Osteocyte (in vitro differentiated cells): ENCODE measurements at regions not wholly inside any gene's neighbourhood (a gene's known extent, or its start where the extent isn't known, plus 50 kb on each side); places are given as distances from the start of the nearest gene placed in this dataset.

Experiments used
- DNase-seq: peaks from one replicate; pipeline ENCODE4 v3.0.0; 2021; ENCODE audit warnings: mixed read lengths; ENCODE audit not compliant: unreplicated experiment; ENCODE audit errors: extremely low spot score
- H3K27ac Mint-ChIP-seq: one replicate; pipeline ENCODE4 v1.8.0; 2021; ENCODE audit warnings: mild to moderate bottlenecking, mixed read lengths; ENCODE audit not compliant: unreplicated experiment
- H3K27me3 Mint-ChIP-seq: one replicate; pipeline ENCODE4 v1.8.0; 2021; ENCODE audit warnings: mixed read lengths; ENCODE audit not compliant: unreplicated experiment
- H3K36me3 Mint-ChIP-seq: one replicate; pipeline ENCODE4 v1.8.0; 2021; ENCODE audit warnings: mixed read lengths; ENCODE audit not compliant: unreplicated experiment
- H3K4me1 Mint-ChIP-seq: one replicate; pipeline ENCODE4 v1.8.0; 2021; ENCODE audit warnings: mixed read lengths; ENCODE audit not compliant: unreplicated experiment
- H3K4me3 Mint-ChIP-seq: one replicate; pipeline ENCODE4 v1.8.0; 2021; ENCODE audit warnings: mild to moderate bottlenecking, moderate library complexity, mixed read lengths; ENCODE audit not compliant: unreplicated experiment
- H3K9me3 Mint-ChIP-seq: one replicate; pipeline ENCODE4 v1.8.0; 2021; ENCODE audit warnings: mixed read lengths; ENCODE audit not compliant: unreplicated experiment
- TF ChIP-seq, protein P1 (sequence below): fragments of 200-600 bp; sonication (generic); IDR thresholded peaks from 2 replicates; pipeline ENCODE4 v1.5.0; 2021; ENCODE audit warnings: antibody characterized with exemption, mild to moderate bottlenecking, moderate library complexity

DNA sequence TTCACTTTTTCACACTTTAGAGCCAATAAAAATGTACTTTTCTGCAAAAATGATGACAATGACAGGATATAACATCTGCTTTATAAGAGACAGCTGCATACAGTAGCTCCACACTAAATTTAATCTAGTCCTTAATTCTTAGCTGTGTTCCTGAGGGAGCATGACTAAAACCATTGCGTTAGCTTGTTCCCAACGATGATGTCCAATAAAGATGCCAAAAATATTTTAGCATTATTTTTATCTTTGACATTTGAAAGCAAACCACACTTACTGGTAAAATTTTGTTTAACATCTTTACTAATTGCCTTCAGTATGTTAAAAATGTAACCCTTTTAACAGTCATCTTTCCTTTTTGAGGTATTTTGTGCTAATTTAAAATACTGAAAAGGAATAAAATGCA, 382.7 kb downstream of the CHSY3 start:
- DNase-seq: no peak
- TF ChIP-seq, protein P1, sequence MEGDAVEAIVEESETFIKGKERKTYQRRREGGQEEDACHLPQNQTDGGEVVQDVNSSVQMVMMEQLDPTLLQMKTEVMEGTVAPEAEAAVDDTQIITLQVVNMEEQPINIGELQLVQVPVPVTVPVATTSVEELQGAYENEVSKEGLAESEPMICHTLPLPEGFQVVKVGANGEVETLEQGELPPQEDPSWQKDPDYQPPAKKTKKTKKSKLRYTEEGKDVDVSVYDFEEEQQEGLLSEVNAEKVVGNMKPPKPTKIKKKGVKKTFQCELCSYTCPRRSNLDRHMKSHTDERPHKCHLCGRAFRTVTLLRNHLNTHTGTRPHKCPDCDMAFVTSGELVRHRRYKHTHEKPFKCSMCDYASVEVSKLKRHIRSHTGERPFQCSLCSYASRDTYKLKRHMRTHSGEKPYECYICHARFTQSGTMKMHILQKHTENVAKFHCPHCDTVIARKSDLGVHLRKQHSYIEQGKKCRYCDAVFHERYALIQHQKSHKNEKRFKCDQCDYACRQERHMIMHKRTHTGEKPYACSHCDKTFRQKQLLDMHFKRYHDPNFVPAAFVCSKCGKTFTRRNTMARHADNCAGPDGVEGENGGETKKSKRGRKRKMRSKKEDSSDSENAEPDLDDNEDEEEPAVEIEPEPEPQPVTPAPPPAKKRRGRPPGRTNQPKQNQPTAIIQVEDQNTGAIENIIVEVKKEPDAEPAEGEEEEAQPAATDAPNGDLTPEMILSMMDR: no peak
- H3K4me1 Mint-ChIP-seq: peaks cover 15% of the 10 kb centered on the region
- H3K27me3 Mint-ChIP-seq: no peaks in the 10 kb centered on the region
- H3K9me3 Mint-ChIP-seq: no peaks in the 10 kb centered on the region
- no peak overlapping the region for H3K4me3 Mint-ChIP-seq
- no peak overlapping the region for H3K27ac Mint-ChIP-seq
- no peaks in the 10 kb centered on the region for H3K36me3 Mint-ChIP-seq

DNA sequence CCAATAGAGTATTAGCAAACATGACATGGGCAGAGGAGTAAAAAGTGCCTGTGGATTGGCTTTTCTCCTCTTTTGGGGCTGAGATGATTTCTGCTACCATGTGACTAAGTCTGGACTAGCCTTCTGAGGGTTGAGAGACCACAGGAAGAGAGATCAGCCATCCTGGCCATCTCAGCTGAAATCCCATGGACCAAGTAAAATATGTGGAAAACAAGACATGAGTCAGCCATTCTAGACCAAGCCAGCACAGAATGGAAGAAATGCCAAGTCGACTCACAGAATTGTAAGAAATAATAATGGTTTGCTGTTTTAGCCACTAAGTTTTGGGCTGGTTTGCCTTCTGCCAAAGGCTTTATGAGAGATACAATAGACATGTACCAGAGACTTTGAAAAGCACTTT, 377.8 kb downstream of the CHSY3 start:
- no peak overlapping the region for H3K4me3 Mint-ChIP-seq
- no peak overlapping the region for H3K27ac Mint-ChIP-seq
- DNase-seq: no peak
- H3K27me3 Mint-ChIP-seq: no peaks in the 10 kb centered on the region
- H3K4me1 Mint-ChIP-seq: peaks cover 14% of the 10 kb centered on the region
- no peaks in the 10 kb centered on the region for H3K36me3 Mint-ChIP-seq
- no peaks in the 10 kb centered on the region for H3K9me3 Mint-ChIP-seq
- TF ChIP-seq, protein P1: no peak

DNA sequence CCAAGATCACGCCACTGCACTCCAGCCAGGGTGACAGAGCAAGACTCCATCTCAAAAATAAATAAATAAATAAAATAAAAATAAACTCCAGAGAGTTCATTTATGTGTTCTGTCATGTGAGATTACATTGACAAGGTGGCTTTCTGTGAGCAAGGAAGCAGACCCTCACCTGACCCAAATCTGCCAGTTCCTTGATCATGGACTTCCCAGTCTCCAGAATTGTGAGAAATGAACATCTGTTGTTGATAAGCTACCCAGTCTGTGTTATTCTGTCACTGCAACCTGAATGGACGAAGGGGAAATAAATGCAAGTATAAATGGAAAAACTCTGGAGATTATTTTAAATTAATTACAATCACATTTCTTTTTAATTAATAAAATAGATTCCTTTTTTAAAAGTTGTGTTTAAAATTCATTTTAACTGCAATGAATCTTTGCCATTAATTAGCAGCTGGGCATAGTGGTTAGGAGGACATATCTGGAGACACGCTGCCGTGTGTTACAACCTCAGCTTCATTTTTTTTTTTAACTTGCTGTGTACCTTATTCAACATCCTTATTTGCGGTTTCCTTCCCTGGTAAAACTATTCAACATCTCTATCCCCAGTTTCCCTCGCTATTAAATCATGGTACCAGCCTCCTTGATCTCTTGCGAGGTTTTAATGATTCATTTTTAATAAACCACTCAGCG, 376.4 kb downstream of the CHSY3 start:
- Mint-ChIP-seq H3K4me1 (peaks cover 10% of the 10 kb centered on the region), H3K9me3 (no peaks in the 10 kb centered on the region), H3K4me3 (no peak overlapping the region), H3K27me3 (no peaks in the 10 kb centered on the region), H3K27ac (no peak overlapping the region), H3K36me3 (no peaks in the 10 kb centered on the region)
- DNase-seq: no peak
- TF ChIP-seq, protein P1: no peak

DNA sequence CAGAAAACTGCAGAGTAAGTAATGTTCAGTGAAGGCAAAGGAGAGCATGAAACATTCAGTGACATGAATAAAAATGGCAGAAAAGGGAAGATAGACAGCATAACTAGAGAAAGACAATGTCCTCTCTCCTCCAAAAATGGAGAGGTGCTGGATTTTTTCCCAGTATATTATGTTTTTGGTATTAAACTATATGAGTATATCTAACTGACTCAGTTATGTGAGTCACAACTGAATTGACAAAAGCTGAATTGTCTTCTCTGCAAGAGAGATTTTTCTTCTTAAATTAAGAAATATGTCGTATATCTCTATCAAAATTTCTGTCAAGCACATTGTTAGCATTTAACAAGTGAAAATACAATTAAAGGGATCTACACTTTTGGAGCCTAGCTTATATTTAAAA, 375.1 kb downstream of the CHSY3 start:
- TF ChIP-seq, protein P1: no peak
- no peak for DNase-seq
- peaks cover 10% of the 10 kb centered on the region for H3K4me1 Mint-ChIP-seq
- no peaks in the 10 kb centered on the region for H3K36me3 Mint-ChIP-seq
- H3K4me3 Mint-ChIP-seq: no peak overlapping the region
- H3K27me3 Mint-ChIP-seq: no peaks in the 10 kb centered on the region
- peaks cover 3% of the 10 kb centered on the region for H3K9me3 Mint-ChIP-seq
- H3K27ac Mint-ChIP-seq: no peak overlapping the region

DNA sequence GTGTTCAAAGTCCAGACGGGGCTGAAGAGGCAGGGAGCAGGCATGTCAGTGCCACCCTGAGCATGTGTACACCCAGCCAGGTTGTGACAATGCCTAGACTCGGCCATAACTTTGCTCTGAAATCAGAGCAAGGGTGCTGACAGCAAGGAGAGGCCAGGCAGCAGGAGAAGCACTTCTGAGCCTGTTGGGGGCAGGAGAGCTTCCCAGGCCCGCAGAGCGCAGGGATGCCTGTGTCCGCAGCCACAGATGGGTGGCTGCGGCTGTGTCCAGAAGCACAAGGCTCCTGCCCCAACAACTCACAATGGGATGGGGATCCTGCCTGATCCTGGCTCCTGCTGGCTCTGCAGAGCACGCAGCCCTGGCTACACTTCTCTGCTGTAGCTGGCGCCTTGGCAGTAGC, 373.9 kb downstream of the CHSY3 start:
- H3K27me3 Mint-ChIP-seq: no peaks in the 10 kb centered on the region
- TF ChIP-seq, protein P1: no peak
- no peak for DNase-seq
- H3K4me3 Mint-ChIP-seq: no peak overlapping the region
- H3K9me3 Mint-ChIP-seq: peaks cover 3% of the 10 kb centered on the region
- no peak overlapping the region for H3K27ac Mint-ChIP-seq
- H3K4me1 Mint-ChIP-seq: peaks cover 10% of the 10 kb centered on the region
- no peaks in the 10 kb centered on the region for H3K36me3 Mint-ChIP-seq
